Mesenchymal stem cell (in vitro differentiated cells and primary cell): ENCODE measurements at regions not wholly inside any gene's neighbourhood (a gene's known extent, or its start where the extent isn't known, plus 50 kb on each side); places are given as distances from the start of the nearest gene placed in this dataset.

Source experiments
- DNase-seq: peaks from one replicate; pipeline ENCODE4 v3.0.0-alpha.2; 2013
- H2AFZ ChIP-seq: one replicate; pipeline ENCODE4 v1.6.1; 2013; ENCODE audit warnings: low read depth, mild to moderate bottlenecking, control low read depth, inconsistent platforms, low read length, moderate library complexity
- H2AK5ac ChIP-seq: 2 replicates; pipeline ENCODE4 v1.6.1; 2013; ENCODE audit warnings: low read length, moderate library complexity, mild to moderate bottlenecking, inconsistent platforms; ENCODE audit not compliant: severe bottlenecking
- H2BK120ac ChIP-seq: one replicate; pipeline ENCODE4 v1.6.1; 2013; ENCODE audit warnings: low read depth, mild to moderate bottlenecking, inconsistent platforms, low read length, moderate library complexity
- H2BK12ac ChIP-seq, 2 experiments: one replicate each; pipeline ENCODE4 v1.6.1; 2013; ENCODE audit warnings: inconsistent platforms in 2 of 2, low read length in 2 of 2, mild to moderate bottlenecking in 2 of 2, moderate library complexity in 2 of 2, control low read depth in 1 of 2
- H2BK15ac ChIP-seq: one replicate; pipeline ENCODE4 v1.6.1; 2013; ENCODE audit warnings: mild to moderate bottlenecking, low read depth, inconsistent platforms; ENCODE audit not compliant: poor library complexity, severe bottlenecking
- H2BK5ac ChIP-seq: 2 replicates; pipeline ENCODE4 v1.6.1; 2013; ENCODE audit warnings: low read depth, mild to moderate bottlenecking, low read length, control low read depth, inconsistent platforms; ENCODE audit not compliant: poor library complexity, severe bottlenecking
- H3K14ac ChIP-seq, 2 experiments: one replicate each; pipeline ENCODE4 v1.6.1; 2013; ENCODE audit warnings: inconsistent platforms in 2 of 2, low read length in 2 of 2, control low read depth in 1 of 2, mild to moderate bottlenecking in 1 of 2, moderate library complexity in 1 of 2
- H3K18ac ChIP-seq, 2 experiments: one replicate each; pipeline ENCODE4 v1.6.1; 2013; ENCODE audit warnings: inconsistent platforms in 2 of 2, low read length in 2 of 2, control low read depth in 1 of 2, low read depth in 1 of 2, mild to moderate bottlenecking in 1 of 2
- H3K23ac ChIP-seq, 2 experiments: one replicate each; pipeline ENCODE4 v1.6.1; 2013; ENCODE audit warnings: inconsistent platforms in 2 of 2, low read length in 2 of 2, mild to moderate bottlenecking in 2 of 2, moderate library complexity in 2 of 2, control low read depth in 1 of 2
- H3K27ac ChIP-seq: 2 replicates; pipeline ENCODE4 v1.5.1; 2013; ENCODE audit warnings: mild to moderate bottlenecking, moderate library complexity, low read length, control low read depth, inconsistent platforms; ENCODE audit not compliant: poor library complexity, severe bottlenecking
- H3K27me3 ChIP-seq, 2 experiments: 2 replicates each; pipeline versions ENCODE4 v1.6.1 to v1.7.0; 2013; ENCODE audit warnings: low read length in 2 of 2, mild to moderate bottlenecking in 2 of 2, moderate library complexity in 2 of 2, control low read depth in 1 of 2, inconsistent platforms in 1 of 2; ENCODE audit not compliant: control insufficient read depth in 1 of 2, insufficient read depth in 1 of 2
- H3K36me3 ChIP-seq, 2 experiments: 2 replicates each; pipeline versions ENCODE4 v1.6.1 to v1.7.0; 2013; ENCODE audit warnings: low read length in 2 of 2, control low read depth in 1 of 2, inconsistent platforms in 1 of 2, low read depth in 1 of 2, mild to moderate bottlenecking in 1 of 2; ENCODE audit not compliant: insufficient read depth in 2 of 2, control insufficient read depth in 1 of 2
- H3K4ac ChIP-seq, 2 experiments: one replicate each; pipeline ENCODE4 v1.6.1; 2013; ENCODE audit warnings: inconsistent platforms in 2 of 2, low read length in 2 of 2, mild to moderate bottlenecking in 2 of 2, moderate library complexity in 2 of 2, control low read depth in 1 of 2, low read depth in 1 of 2
- H3K4me1 ChIP-seq: 2 replicates; pipeline ENCODE4 v1.6.1; 2013; ENCODE audit warnings: low read depth, low read length, control low read depth; ENCODE audit not compliant: control insufficient read depth, insufficient read depth
- H3K4me2 ChIP-seq: 2 replicates; pipeline ENCODE4 v1.6.1; 2013; ENCODE audit warnings: low read length, mild to moderate bottlenecking, inconsistent platforms; ENCODE audit not compliant: poor library complexity, severe bottlenecking
- H3K4me3 ChIP-seq, 2 experiments: 2 replicates each; pipeline versions ENCODE4 v1.5.1 to v1.7.0; 2013; ENCODE audit warnings: low read length in 2 of 2, mild to moderate bottlenecking in 2 of 2, control low read depth in 1 of 2, low read depth in 1 of 2; ENCODE audit not compliant: insufficient read depth in 1 of 2
- H3K79me1 ChIP-seq: replicated peaks from 2 replicates; pipeline ENCODE4 v1.6.1; 2013; ENCODE audit warnings: mild to moderate bottlenecking, control low read depth, low read length, inconsistent platforms; ENCODE audit not compliant: poor library complexity, severe bottlenecking
- H3K9ac ChIP-seq: 2 replicates; pipeline ENCODE4 v1.7.0; 2013; ENCODE audit warnings: mild to moderate bottlenecking, low read length, moderate library complexity
- H3K9me3 ChIP-seq: 2 replicates; pipeline ENCODE4 v1.7.0; 2013; ENCODE audit warnings: mild to moderate bottlenecking, low read length; ENCODE audit not compliant: control insufficient read depth
- H4K8ac ChIP-seq: one replicate; pipeline ENCODE4 v1.6.1; 2013; ENCODE audit warnings: inconsistent platforms, mild to moderate bottlenecking, low read length, moderate library complexity
- H4K91ac ChIP-seq: one replicate; pipeline ENCODE4 v1.6.1; 2013; ENCODE audit warnings: mild to moderate bottlenecking, low read length, inconsistent platforms
- WGBS: methylation state at CpG from one replicate; pipeline ENCODE4 v1.1.7; 2013; ENCODE audit warnings: mixed read lengths; 5-methylcytosine and 5-hydroxymethylcytosine counted together

DNA sequence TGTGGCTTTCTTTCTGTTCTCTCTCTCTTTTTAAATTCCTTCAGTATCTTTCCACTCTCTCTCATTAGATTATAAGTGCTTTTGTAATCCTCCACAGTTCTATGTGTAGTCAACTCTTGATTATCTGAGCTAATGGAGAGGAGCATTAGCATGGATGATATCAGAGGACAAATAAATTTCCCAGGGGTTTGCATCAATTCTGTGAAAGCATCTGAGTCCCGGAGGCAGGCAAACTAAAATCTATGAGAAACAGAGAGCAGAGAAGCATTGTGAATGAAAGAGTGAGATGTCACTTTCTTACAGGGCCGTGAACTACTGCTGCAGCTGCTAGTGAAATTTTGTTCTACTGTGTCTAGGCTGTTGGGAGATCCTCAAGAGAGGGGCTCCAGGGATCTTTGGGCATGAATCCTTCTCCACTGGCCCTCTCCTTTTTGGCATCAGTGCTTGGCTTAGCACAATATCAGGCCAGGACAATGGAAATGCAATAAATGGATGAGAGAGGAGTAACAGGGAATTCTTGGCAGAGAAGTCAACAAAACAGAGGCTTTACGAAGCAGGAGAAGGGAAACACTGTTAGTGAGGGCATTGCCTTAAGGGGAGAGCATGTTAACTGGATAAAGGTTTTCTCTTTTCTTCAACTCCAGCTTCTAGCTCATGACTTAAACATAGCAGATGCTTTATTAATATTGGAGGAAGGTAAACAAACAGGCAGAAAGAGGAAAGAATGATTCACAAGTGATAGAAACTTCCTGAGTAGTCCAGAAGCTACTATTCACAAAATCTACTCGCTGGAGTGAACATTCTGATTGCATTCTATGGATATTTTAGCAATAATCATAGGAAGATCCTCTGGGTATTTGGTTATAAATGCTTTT lies 847.0 kb upstream of the MAP3K7 start:
- 80% methylated on average over 3 of the region's 4 CpGs for WGBS

DNA sequence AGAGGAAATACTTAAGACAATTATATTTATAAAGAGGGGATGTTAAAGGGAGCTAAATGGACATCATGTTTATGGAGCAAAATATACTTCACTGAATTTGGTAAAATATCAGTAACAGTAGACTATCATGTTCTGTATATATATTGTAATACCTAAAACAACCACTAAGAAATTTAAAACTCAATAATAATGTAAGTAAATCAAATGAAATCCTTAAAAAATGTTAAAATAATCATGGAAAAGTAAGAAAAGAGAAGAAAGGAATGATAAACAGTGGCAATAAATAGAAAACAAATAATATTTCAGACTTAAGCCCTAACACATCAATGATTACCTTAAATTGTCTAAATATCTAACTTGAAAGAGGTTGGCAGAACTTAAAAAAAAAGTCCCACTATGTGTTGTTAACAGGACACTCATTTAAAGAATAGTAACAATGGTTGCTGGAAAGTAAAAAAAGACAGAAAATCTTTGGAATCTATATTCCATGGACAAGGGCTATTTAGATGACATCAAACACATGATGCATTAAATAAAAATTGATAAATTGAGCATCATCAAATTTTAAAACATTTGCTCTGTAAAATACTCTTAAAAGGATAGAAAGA lies 842.2 kb upstream of the MAP3K7 start:
- no peak overlapping the region for H2BK15ac ChIP-seq
- H3K9me3 ChIP-seq: no peaks in the 10 kb centered on the region
- H3K27me3 ChIP-seq: no peaks in the 10 kb centered on the region
- no peak overlapping the region for H3K27ac ChIP-seq
- no peak overlapping the region for H2BK12ac ChIP-seq
- H3K9ac ChIP-seq: no peak overlapping the region
- DNase-seq: no peak
- no peak overlapping the region for H2AFZ ChIP-seq
- H2BK120ac ChIP-seq: no peak overlapping the region
- H3K4ac ChIP-seq: no peak overlapping the region
- no peak overlapping the region for H3K18ac ChIP-seq
- no peak overlapping the region for H3K14ac ChIP-seq
- H4K91ac ChIP-seq: no peak overlapping the region
- H3K23ac ChIP-seq: no peak overlapping the region
- no peak overlapping the region for H3K4me2 ChIP-seq
- no peak overlapping the region for H3K4me3 ChIP-seq
- no peaks in the 10 kb centered on the region for H3K79me1 ChIP-seq
- no peak overlapping the region for H2BK5ac ChIP-seq
- H3K36me3 ChIP-seq: no peaks in the 10 kb centered on the region
- no peak overlapping the region for H4K8ac ChIP-seq
- no peak overlapping the region for H2AK5ac ChIP-seq
- H3K4me1 ChIP-seq: no peaks in the 10 kb centered on the region

More for the DNA sequence above, 847.0 kb upstream of the MAP3K7 start:
- no peaks in the 10 kb centered on the region for H3K9me3 ChIP-seq
- no peak overlapping the region for H4K91ac ChIP-seq
- no peak overlapping the region for H2AK5ac ChIP-seq
- H2AFZ ChIP-seq: no peak overlapping the region
- H3K14ac ChIP-seq: no peak overlapping the region
- H3K9ac ChIP-seq: no peak overlapping the region
- H3K79me1 ChIP-seq: no peaks in the 10 kb centered on the region
- no peaks in the 10 kb centered on the region for H3K36me3 ChIP-seq
- peak; percentile 16 for DNase-seq
- H3K4ac ChIP-seq: peak overlapping the region in 1 of 2 experiments; percentile 69
- H3K18ac ChIP-seq: no peak overlapping the region
- H2BK120ac ChIP-seq: no peak overlapping the region
- no peak overlapping the region for H4K8ac ChIP-seq
- H3K27me3 ChIP-seq: no peaks in the 10 kb centered on the region
- no peak overlapping the region for H3K27ac ChIP-seq
- no peak overlapping the region for H2BK12ac ChIP-seq
- no peaks in the 10 kb centered on the region for H3K4me1 ChIP-seq
- no peak overlapping the region for H2BK15ac ChIP-seq
- H3K23ac ChIP-seq: no peak overlapping the region
- H2BK5ac ChIP-seq: no peak overlapping the region
- H3K4me3 ChIP-seq: no peak overlapping the region
- H3K4me2 ChIP-seq: no peak overlapping the region

DNA sequence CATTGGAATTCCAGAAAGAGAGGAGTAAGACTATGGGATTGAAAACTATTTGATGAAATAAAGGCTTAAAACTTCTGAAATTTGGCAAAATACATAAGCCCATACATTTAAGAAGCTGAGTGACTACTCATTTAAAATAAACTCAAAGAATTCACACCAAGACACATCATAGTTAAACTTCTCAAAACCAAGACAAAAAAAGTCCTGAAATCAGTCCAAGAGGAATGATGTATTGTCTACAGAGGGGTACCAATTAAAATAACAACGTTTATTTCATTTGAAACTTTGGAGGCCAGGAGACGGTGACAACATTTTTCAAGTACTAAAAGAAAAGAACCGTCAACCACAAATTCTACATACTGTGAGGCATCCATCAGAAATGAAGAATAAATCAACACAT lies 841.4 kb upstream of the MAP3K7 start:
- Histone ChIP-seq H3K79me1 (no peaks in the 10 kb centered on the region), H3K4me2 (no peak overlapping the region), H3K14ac (no peak overlapping the region), H3K36me3 (no peaks in the 10 kb centered on the region), H3K23ac (no peak overlapping the region), H3K4ac (no peak overlapping the region), H4K8ac (no peak overlapping the region), H3K27me3 (no peaks in the 10 kb centered on the region), H2BK5ac (no peak overlapping the region), H3K9ac (no peak overlapping the region), H2BK15ac (no peak overlapping the region), H3K9me3 (no peaks in the 10 kb centered on the region), H2BK120ac (no peak overlapping the region), H2AK5ac (no peak overlapping the region), H4K91ac (no peak overlapping the region), H3K27ac (no peak overlapping the region), H2BK12ac (no peak overlapping the region), H3K4me3 (no peak overlapping the region), H3K18ac (no peak overlapping the region), H2AFZ (no peak overlapping the region), H3K4me1 (no peaks in the 10 kb centered on the region)
- no peak for DNase-seq
- WGBS: 86% methylated on average over 2 of the region's 3 CpGs

DNA sequence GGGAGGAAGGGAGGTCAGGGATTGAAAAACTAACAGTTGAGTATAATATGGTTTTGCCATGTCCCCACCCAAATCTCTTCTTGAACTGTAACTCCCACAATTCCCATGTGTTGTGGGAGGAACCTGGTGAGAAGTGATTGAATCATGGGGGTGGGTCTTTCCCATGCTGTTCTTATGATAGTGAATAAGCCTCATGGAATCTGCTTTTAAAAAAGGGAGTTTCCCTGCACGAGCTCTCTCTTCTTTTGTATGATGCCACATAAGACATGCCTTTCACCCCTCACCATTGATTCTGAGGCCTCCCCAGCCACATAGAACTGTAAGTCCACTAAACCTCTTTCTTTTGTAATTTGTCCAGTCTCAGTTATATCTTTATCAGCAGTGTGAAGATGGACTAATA lies 833.4 kb upstream of the MAP3K7 start:
- Histone ChIP-seq H3K4ac (no peak overlapping the region), H2AK5ac (no peak overlapping the region), H3K9me3 (peaks cover 21% of the 10 kb centered on the region), H3K14ac (no peak overlapping the region), H3K18ac (no peak overlapping the region), H3K4me3 (no peak overlapping the region), H2BK5ac (no peak overlapping the region), H4K91ac (no peak overlapping the region), H3K23ac (no peak overlapping the region), H3K9ac (no peak overlapping the region), H3K27ac (no peak overlapping the region), H2BK12ac (no peak overlapping the region), H2BK120ac (no peak overlapping the region), H3K79me1 (no peaks in the 10 kb centered on the region), H3K4me1 (no peaks in the 10 kb centered on the region), H4K8ac (no peak overlapping the region), H3K27me3 (no peaks in the 10 kb centered on the region), H3K36me3 (no peaks in the 10 kb centered on the region), H2AFZ (no peak overlapping the region), H2BK15ac (no peak overlapping the region), H3K4me2 (no peak overlapping the region)
- DNase-seq: no peak
- 53% methylated on average over 1 of the region's 1 CpG for WGBS
